ENCODE measurements at regions not wholly inside any gene's neighbourhood (a gene's known extent, or its start where the extent isn't known, plus 50 kb on each side); places are given as distances from the start of the nearest gene placed in this dataset.
"Not testable (repeated sequence)": the region's sequence is repeated elsewhere in the genome, so short reads cannot be mapped to it uniquely, and the experiment has no call there.

DNA sequence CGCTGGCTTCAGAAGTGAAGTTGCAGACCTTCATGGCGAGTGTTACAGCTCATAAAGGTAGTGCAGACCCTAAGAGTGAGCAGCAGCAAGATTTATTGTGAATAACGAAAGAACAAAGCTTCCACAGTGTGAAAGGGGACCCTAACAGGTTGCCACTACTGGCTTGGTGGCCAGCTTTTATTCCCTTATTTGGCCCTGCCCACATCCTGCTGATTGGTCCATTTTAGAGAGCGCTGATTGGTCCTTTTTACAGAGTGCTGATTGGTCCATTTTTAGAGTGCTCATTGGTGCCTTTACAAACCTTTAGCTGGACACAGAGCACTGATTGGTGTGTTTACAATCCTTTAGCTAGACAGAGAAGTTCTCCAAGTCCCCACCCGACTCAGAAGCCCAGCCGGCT, 298.0 kb upstream of the DLGAP1 start:
- TF ChIP-seq CTCF, EZH2phosphoT487 (IDR thresholded peaks at IDR 0.05; ENCODE audit: low read length): not testable (repeated sequence)
